Fibroblast of the conjunctiva (primary cell): ENCODE measurements at regions not wholly inside any gene's neighbourhood (a gene's known extent, or its start where the extent isn't known, plus 50 kb on each side); places are given as distances from the start of the nearest gene placed in this dataset.

Experiments
- DNase-seq: peaks from one replicate; pipeline ENCODE4 v3.0.0-alpha.2; 2010; ENCODE audit warnings: low read depth

DNA sequence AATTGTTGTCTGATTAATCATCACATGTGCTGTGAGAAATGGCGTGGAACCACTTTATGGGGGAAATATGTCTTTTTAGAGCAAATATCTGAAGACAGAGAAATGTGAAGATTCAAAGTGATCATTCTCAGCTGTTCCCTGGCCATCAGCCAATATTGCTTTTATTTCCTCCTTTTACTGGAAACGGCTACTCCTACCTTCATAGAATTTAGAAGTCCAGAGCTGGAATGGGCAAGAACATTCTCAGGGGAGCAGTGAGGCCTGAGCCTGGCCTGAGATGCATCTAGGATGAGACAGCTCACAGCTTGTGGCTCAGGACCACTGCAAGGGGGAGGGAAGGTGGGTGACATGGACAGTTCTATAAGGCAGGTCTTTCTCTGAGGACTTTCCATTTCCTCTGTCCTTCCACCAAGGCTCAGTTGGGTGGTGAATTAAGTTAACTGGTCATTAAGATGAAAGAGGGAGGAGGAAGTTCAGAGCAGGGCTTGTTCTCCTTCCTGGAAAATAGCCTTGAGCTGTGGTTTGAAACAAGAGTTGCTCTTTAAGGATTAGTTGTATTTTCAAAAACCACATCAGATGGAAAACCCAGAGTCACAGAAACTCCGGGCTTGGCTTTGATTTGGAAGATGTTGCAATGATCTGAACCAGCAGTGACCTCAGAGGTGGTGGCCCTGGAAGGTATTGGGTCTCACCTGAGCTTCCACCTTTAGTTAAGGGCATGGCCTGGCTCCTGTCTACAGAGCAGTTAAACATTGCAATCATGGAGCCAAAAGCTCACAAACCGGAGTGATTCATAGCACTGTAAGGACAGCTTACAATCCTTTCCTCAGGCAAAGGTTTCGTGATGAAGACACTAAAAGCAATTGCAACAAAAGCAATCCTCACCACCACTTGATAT lies 144.3 kb downstream of the VAPA start:
- DNase-seq, result peak; percentile 50

DNA sequence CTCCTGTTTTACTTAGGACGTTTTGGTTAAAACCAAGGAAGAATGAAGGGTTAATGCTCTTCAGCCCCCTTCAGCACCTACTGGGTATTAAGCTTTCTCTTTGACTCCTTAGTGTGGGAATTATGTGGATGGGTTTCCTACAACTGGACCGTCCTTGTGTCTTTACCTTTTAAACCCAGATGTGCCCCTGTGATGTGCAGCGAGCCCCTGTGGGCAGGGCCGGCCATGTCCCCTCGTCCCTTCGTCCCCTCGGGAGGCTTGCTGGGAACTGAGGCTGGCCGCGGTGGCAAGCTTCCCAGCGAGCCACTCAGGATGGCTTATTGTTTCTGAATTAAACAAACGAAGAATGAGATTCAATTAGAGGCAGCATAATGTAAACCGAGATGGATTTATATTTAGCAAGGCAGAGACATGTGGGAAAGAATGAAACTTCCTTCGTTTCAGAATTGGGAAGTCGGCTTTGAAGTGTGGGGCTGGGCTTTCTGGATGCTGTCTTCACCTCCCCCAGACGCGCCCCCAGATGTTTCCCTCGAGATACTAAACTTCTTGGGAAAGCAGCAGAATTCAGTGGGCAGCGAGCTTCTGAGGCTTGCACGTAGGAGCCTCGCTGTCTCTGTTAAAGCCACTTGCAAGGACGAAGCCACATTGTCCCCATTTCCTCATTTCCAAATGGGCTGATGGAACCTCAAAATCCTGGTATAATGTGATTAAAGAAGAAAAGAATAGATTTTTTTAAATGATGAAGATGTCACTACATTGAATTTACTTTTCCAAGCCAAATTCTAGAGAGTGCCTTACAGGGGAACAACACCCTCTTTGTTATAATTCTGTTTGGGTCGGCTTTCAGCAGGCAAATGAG lies 146.0 kb downstream of the VAPA start:
- no peak for DNase-seq

DNA sequence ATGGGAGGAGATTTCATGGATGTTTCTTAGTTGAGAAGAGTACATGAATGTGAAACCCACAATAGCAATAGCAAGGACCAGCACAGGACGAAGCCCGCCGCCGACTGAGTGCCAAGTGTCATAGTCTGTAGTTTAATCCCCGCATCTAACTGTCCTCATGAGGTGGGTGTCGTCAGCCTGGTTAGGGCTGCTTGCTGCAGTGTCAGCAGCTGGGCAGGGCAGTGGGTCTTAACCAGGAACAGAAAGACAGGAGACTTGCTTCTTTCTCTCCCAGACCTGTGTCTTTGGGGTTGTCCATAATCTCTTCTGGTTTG lies 146.6 kb downstream of the VAPA start:
- no peak for DNase-seq

DNA sequence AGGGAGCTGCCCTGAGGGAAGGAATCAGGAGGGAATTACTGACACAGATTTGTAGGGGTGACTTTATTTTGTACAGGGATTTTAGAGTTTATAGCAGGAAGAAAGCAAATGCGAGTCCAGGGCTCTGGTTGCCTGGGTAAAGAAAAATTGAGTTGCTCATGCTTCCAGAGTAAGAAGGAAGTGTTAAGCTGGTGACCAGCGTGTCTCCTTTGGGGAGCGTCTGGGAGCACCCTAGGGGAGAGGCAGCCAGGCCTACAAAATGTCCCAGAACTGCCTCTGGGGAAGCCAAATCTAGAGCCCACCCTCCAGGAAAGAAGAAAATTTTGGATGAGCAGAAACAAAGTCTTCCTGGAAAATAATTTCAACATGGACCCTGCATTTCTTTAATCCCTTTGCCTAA lies 147.0 kb downstream of the VAPA start:
- no peak for DNase-seq

DNA sequence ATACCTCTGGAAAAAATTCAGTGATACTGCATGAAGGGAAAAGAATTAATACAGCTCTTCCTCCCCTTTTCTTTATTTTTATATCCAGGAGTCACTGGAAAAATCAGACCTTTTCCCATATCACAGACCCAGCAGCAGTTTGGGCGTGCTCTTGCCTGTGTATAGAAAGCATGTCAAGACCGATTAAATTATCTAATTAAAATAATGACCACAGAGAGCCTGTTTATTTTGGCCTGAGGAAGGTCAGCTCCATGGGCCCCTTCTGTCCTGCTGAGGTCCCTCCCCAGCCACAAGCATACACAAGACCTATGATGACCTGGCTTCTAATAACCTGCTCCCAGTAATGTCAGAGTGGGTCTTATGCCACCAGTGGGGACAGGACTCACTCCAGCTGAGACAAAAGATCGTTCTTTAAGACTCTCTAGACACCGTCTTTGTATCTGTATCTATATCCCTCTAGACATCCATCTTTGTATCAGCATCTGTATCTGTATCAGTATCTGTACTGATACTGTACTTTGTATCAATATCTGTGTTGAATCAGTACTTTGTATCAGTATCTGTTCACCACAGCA lies 147.8 kb downstream of the VAPA start:
- no peak for DNase-seq

DNA sequence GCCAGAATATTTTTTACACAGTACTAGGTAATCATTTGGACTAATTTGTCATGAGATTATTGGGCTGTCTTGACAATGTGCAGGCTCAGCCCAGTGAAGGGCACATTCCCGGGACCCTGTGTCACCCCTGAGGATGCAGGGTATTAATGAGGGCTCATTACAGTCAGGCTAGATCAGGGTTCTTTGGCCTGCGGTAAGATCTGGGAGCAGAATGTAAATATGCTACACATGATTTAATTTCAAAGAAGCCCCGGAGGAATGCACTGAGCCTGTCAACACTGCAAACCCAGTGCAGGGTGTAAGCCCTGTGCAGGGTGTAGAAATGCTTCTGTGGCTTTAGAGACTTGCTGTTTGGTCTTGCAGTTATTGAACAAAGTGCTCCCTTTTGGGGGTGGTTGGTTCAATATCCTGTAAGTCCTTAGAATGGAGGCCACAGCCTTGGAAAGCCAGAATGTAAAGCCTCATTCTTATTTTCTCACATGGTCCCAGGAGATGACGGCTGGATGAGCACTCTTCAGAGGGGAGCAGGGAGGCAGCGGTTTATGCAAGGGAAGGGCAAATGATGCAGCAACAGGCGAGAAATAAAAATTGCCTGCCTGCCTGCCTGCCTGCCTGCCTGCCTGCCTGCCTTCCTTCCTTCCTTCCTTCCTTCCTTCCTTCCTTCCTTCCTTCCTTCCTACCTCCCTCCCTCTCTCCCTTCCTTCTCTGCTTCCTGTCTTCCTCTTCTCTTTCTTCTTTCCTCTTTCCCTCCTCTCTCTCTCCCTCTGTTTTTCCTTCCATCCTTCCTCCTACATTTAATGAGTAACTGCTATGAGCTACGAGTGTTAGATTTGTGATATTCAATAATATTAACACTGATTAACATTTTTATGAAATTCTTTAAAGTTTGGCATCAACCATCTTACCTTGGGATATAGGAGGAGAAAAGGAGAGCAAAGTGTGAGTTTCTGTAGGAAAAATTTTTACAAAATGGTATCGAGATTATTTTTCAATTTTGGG lies 148.8 kb downstream of the VAPA start:
- DNase-seq, result no peak

DNA sequence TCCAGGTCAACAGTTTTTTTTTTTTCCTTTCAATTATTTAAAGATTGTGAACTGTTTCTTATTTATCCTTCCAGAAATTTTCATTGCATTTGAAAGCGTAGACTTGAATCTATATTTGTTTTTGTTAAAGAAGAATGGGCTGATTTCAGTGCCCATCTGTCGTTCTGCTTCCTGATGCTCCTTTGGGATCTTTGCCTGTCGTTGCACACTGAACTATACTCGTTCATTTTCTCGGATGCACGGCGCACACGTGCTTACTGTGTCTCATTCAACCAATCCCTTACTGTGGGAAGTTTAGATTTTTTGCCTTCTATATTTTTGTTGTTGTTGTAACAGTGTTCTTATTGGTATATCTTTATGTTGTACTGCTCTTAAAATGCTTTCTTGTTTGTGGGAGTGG lies 149.7 kb downstream of the VAPA start:
- DNase-seq, result no peak

DNA sequence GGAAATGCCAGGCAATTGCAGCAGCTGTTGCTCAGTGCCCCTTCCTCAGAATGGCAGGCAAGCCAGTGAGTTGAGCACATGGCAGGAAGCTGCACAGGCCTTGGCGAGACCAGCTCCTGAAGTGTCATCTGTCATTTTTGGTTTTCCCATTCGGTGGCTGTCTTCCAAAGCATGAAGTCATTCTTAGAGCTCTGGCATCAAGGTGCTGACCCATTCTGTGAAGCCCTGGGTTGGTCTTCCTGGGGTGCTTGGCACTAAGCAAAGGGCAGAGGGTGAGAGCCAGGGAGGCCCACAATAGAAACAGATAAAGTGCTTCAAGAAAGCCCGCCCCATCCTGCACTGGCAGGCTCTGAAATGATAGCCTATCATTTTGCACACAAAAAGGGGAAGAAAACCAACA lies 150.5 kb downstream of the VAPA start:
- DNase-seq, result no peak

DNA sequence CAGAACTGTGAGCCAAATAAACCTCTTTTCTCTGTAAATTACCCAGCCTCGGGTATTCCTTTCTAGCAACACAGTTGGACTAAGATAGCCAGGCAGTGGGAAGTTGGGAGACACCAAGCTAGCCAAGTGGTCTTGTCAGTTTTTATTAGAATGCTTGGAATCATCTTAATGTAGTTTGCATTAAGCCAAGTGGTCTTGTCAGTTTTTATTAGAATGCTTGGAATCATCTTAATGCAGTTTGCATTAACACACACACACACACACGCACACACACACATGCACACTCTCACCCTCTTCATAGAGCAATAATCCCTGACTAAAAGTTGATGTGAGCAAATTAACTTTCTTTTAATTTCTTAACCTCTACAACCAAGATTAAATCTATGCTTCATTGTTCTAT lies 151.5 kb downstream of the VAPA start:
- DNase-seq, result no peak

DNA sequence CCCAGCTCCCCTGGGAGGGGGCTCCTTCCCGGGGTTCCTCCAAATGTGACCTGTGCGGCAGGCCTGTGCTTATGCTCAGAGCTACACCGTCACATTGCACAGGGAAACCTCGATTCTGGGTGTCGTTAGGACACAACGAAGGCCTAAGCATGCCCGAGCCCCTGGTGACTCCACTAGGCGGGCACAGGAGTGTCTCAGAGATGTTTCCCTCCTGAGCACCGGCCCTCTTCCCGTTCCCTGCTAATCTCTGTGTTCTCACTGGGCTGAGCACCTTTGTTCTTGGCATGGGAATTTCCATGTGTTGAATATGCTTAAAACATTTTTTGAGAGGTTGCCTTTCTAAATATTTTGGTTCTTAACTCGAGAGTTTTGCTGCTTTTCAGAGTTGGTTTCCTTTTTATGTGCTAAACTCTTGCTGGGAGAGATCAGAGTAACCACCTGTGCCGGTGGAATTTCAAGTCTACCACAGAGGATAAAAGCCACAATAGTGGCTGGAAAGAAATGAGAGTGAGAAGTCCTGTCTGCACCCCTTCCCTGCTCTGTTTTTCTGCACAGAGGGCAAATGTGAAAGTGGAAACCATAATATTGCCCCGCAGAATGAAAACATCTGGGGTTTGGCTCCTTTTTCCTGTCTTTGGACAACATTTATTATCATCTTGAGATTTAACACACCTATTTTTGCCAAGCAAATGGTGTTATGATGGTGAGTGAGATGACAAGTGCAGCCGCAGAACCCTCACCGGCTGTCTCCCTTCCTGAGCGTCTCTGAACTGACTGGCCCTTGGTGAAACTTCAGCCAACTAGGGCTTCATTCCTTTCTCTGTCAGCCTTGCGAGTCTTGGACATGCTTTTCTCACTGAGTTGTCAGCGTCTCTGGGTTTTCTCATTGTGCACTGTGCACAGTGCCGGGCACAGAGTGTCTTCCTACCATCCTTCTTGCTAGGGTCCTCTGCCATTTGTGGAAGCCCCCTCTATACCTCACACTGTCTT lies 154.1 kb downstream of the VAPA start:
- DNase-seq, result no peak

DNA sequence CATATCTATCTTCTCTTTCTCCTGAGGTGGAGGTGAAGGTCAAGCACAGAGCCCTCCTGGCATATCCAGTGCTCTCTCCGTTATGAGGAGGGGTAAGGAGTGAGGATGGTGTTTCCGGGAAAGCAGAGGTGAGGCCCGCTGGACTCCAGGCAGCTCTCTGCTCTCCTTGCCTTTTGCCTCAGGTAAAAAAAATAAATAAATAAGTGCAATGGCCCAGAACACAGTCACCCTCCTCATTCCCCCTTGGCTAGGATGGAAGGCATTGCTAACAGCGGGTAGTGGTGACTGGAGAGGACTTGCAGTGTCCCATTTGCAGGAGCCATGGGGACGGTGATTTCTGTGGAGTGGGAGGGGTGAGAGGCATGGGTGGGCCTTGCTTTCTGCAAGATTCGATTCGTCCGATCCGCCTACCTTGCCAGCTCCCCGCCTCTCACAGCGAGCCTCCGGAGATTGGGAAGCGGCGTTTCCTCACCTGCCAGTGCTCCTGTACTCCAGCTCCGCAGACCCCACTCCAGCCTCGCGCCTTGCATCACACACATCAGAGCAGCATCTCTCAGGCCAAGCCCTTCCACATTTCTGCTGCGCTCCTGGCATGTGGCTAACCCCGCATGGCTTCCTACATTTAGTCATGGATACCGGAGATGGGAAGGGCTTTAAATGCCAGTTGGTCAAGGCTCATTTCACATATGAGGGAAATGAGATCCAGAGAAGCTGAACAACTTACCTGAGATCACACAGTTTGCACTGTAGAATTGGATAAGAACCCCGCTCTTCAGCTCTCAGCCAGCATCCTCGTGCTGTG lies 155.2 kb downstream of the VAPA start:
- DNase-seq, result no peak

DNA sequence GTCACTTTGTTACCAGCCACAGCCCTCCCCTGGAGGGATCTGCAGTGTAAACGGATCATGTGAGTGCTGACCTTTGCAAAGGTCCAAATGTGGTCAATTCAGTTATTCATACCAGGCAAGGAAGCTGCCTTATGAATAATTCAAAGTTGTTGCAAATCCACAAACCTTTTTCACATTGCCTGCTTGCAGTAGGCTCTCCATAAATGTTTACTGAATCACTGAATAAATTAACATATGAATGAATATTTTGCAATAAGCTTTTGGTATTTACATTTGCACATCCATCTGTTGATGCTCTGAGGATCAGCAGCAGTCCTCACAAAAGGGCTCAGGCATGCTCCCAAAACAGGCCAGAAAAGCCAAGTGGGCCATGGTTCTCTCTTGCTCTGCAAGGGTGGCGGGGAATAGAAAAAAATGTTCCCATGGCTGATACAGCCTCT lies 156.8 kb downstream of the VAPA start:
- DNase-seq, result peak; percentile 80

DNA sequence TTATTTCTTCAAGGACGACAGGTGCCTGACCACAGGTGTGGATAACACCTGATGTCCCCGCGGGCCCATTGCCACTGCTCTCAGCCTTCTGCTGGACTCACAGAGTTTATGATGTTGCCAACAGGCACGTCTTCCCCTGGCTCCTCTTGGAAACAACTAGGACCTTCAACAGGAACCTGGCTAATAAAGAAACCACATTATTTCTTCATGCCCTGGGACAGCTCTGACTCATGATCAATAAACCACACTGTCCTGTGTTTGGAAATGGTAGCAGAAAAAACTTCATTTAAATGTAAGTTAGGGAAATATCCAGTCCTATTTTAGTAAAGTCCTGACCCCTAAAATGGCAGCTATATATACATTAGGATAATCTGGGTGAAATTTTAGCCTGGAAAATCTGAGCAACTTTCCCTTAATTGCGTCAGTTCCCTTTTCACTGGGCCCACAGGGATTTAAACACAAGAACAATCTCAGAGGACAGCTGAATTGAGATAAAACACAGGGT lies 158.9 kb downstream of the VAPA start:
- DNase-seq, result no peak

DNA sequence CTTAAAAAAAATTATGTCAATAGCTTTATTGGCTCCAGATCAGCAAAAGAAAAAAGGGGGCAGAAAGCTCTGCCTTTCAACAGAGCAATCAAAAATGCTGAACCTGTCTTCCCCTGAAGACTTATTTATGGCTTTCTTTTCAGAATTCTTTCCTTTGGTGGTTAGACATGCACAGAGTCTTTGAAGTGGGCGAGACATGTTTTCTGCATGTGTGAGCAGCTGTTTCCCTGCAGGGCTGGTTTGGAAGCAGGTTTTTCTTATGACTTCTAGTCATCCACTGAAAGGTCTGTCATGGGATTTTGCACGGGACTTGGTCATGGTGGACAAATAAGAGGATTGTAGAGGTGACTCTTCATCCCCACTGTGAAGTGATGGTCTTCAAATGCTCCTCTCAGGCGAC lies 160.3 kb downstream of the VAPA start:
- DNase-seq, result no peak

DNA sequence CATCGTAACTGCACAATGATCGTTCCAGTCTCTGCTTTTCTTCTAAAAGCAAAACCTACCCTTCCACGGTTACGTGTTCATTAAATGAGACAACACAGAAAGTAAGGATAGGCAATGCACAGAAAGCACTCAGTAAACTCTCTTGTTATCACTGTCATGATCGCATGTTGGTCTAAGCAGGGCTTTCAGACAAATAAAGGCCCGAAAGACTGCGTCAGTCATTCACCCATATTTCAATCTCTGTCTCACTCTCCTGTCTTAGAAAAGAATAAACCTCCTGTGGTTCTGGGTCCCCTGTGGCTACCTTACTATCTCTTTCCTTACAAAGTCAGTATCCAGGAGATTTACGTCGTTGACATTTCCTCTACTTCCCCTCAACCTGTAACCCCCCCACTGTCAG lies 160.9 kb downstream of the VAPA start:
- no peak for DNase-seq

DNA sequence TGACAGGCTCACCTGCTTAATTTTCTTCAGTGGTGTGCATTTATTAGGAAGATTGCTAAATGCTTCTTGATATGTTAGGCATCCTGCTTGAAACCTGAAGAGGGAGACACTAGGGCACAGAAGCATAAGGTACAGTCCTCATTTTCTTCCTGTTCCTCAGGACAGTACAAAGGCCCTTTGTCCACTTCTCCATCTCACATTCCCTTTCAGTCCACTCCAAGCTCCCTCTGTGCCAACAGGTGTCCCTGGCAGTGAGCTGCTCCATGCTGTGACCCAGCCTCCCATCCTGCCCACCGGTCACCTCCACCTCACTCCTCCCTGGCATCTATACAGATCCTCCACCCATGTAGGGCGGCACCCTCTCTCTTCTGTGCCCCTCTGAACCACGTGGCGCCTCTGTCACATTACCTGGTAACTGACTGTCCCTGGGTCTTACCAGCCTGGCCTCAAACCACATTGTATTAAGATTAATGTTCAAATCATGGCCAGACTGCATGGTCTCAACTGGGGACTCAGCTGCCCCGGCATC lies 162.8 kb downstream of the VAPA start:
- no peak for DNase-seq

DNA sequence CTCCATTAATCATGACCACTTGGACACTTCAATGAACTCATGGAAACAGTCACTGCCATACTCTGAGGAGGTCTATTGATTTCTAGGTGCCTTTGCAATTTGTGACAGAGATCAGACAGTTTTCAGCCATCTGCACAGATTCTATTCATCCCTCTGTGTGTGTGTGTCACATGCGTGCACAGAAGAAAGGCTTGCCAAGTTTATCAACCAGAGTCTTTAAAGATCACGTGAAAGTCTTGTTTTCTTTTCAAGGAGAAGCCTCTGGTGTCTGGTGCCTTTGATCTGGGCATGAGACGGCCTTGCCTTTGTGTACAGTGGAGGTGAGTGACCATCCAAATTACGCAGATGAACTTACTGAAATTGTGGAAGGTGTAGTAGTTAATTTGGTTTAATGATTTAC lies 164.2 kb downstream of the VAPA start:
- no peak for DNase-seq

DNA sequence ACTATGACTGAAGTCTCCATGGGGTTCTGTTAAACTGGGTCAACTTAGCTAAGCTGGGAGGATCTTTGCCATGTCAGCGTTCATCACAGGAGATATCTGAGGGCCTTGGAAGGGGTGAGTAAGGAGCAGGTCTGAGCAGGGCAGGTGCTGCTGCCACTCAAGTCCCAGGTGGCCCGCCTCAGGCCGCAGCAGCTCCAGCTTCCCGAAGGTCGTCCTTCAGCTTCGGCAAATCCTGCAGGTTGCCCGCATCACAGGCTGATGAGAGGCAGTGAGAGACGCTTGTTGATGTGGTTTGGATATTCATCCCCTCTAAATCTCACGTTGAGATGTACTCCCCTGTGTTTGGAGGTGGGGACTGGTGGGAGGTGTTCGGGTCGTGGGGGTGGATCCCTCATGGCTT lies 166.6 kb downstream of the VAPA start:
- no peak for DNase-seq

DNA sequence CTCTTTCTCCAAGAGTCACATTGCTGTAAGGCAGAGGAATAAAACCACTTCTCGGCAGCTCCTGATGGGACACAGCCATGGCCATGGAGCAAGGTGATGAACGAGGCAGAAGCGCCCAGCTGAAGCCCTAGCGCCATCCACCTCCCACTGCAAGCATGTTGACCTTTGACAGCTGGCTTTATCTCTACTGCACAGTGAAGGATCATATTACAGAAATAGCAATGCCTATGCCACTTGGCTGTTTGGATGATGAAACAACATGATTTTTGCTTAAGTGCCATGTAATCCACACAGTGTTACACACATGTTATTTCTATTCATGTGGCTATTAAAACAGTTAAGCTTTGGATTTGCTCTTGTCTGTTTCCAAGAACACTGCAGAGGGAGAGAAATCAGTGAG lies 167.7 kb downstream of the VAPA start:
- no peak for DNase-seq
